SK-N-SH treated with all-trans-retinoic acid at 6 μM for 48 hours (cell line): ENCODE measurements at regions not wholly inside any gene's neighbourhood (a gene's known extent, or its start where the extent isn't known, plus 50 kb on each side); places are given as distances from the start of the nearest gene placed in this dataset.

ENCODE experiments used
- BACH2 ChIP-seq: fragments of 250-450 bp; sonication (Bioruptor Pico); IDR thresholded peaks from 2 replicates; pipeline ENCODE4 v1.9.0; 2021; ENCODE audit warnings: mild to moderate bottlenecking, borderline replicate concordance
- CREB5 ChIP-seq: fragments of 250-450 bp; sonication (Bioruptor Pico); IDR thresholded peaks from 2 replicates; pipeline ENCODE4 v1.5.1; 2020; ENCODE audit warnings: low read depth, mild to moderate bottlenecking, moderate library complexity
- PATZ1 ChIP-seq: fragments of 250-450 bp; sonication (Bioruptor Pico); IDR thresholded peaks from 2 replicates; pipeline ENCODE4 v1.8.0; 2020; ENCODE audit warnings: mild to moderate bottlenecking, moderate library complexity, borderline replicate concordance
- ZNF8 ChIP-seq: fragments of 450-650 bp; formaldehyde crosslinking; IDR thresholded peaks from 2 replicates; pipeline ENCODE4 v1.5.0; 2020; ENCODE audit warnings: mild to moderate bottlenecking, moderate library complexity

GRCh38 chr4:106486533-106486932, 118.0 kb upstream of the GIMD1 start:
- TF ChIP-seq PATZ1 (CRISPR knock-in tag) (no peak), CREB5 (CRISPR knock-in tag) (no peak), ZNF8 (CRISPR knock-in tag) (no peak), BACH2 (CRISPR knock-in tag) (no peak)
